ENCODE measurements at regions not wholly inside any gene's neighbourhood (a gene's known extent, or its start where the extent isn't known, plus 50 kb on each side); places are given as distances from the start of the nearest gene placed in this dataset.

- no peak for TF ChIP-seq CTCF (IDR thresholded peaks at IDR 0.05; ENCODE audit: insufficient read depth, low read length, poor library complexity, severe bottlenecking)
- TF ChIP-seq EZH2phosphoT487 (conservative IDR thresholded peaks at IDR 0.05; ENCODE audit: low read length), result no peak
Observed at GRCh38 chr11:92324890-92325289, 100.3 kb downstream of the FAT3 start.

Data from SU-DHL-6 (cell line).